ENCODE measurements at regions not wholly inside any gene's neighbourhood (a gene's known extent, or its start where the extent isn't known, plus 50 kb on each side); places are given as distances from the start of the nearest gene placed in this dataset.

GRCh38 chr15:37818152-37818677 lies 116.2 kb upstream of the TMCO5A start:
- no peak for DNase-seq (ENCODE audit: low spot score)
- intact Hi-C loops (cut with DNase I), result no loop called here

DNA sequence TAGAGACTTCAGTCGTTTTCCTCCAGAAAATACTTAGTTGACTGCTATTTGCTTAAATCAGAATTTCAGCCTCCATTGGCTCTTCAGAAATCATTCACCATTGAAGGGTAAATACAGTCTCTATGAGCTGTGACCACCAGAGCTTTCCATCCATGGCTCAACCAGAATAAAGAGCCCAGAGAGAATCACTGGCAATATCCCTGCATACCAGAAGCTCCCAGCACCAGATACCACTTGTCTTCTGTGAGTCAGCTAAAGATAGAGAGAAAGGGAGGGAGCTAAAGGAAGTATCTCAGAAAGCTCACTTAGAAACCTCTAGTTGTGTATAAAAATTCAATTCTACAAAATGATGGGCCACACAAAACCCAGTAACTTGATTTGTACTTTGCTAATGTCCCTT lies 115.2 kb upstream of the TMCO5A start:
- DNase-seq (ENCODE audit: low spot score), result no peak
- intact Hi-C loops (cut with DNase I), result no loop called here

DNA sequence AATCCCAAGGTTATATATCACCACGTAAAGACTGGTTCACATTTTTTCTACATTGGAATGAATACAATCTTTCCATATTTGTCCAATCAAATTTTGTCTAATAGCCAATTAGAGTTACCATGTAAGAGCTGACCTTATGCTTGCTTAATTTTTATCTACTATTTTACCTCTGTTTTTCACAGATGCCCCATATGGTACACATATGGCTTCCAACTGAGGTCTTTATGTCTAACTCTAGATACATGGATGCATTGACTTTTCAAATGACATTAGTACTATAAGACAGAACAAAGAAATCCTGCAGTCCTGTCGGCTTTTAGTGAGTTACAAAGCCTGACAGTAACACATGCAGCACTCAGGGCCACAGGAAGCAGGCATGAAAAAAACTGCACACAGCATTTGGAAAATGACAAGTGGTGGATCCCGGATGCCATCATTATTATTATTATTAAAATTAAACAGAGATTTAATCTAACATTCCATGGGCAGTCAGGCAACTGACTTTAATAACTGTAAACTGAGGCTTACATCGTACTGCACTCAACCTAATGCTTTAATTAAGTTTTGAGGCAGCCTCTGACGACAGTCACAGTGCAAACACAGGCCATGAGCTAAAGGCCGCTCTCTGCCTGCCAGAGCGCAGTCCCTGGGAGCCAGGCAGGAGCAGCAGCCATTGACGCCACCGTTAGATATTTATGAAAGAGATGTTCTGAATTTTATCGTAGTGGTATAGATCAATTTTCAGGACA lies 113.9 kb upstream of the TMCO5A start:
- no peak for DNase-seq (ENCODE audit: low spot score)
- intact Hi-C loops (cut with DNase I), result no loop called here

GRCh38 chr15:37823601-37824275 lies 110.7 kb upstream of the TMCO5A start:
- no peak for DNase-seq (ENCODE audit: low spot score)

GRCh38 chr15:37824717-37825382 lies 109.6 kb upstream of the TMCO5A start:
- DNase-seq (ENCODE audit: low spot score), result no peak
- intact Hi-C loops (cut with DNase I), result no loop called here

More at GRCh38 chr15:37823601-37824275, 110.7 kb upstream of the TMCO5A start:
- intact Hi-C loops (cut with DNase I), result no loop called here

- DNase-seq (ENCODE audit: low spot score), result no peak
- intact Hi-C loops (cut with DNase I), result no loop called here
These were observed 97.2 kb upstream of the TMCO5A start for GRCh38 chr15:37837276-37837675.

GRCh38 chr15:37847776-37848175 lies 86.7 kb upstream of the TMCO5A start:
- intact Hi-C loops (cut with DNase I), result no loop called here
- DNase-seq (ENCODE audit: low spot score), result no peak

GRCh38 chr15:37856109-37856508 lies 78.3 kb upstream of the TMCO5A start:
- intact Hi-C loops (cut with DNase I), result no loop called here
- DNase-seq (ENCODE audit: low spot score), result no peak

DNA sequence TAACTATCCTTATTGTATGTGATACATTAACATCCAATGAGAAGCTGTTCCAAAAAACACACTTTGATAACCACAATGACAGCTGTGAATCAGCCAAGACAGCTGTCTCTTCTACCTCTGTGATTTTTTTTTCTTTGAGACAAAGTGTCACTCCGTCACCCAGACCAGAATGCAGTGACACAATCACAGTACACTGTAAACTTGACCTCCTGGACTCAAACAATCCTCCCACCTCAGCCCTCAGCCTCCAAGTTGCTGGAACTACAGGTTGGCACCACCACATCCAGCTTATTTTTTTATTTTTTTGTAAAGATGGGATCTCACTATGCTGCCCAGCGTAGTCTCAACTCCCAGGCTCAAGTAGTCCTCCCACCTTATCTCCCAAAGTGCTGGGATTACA lies 73.5 kb upstream of the TMCO5A start:
- no peak for DNase-seq (ENCODE audit: low spot score)
- intact Hi-C loops (cut with DNase I), result no loop called here

GRCh38 chr15:37865687-37866086 lies 68.8 kb upstream of the TMCO5A start:
- no peak for DNase-seq (ENCODE audit: low spot score)
- intact Hi-C loops (cut with DNase I), result no loop called here

GRCh38 chr15:37870711-37871110 lies 63.7 kb upstream of the TMCO5A start:
- intact Hi-C loops (cut with DNase I), result no loop called here
- no peak for DNase-seq (ENCODE audit: low spot score)

DNA sequence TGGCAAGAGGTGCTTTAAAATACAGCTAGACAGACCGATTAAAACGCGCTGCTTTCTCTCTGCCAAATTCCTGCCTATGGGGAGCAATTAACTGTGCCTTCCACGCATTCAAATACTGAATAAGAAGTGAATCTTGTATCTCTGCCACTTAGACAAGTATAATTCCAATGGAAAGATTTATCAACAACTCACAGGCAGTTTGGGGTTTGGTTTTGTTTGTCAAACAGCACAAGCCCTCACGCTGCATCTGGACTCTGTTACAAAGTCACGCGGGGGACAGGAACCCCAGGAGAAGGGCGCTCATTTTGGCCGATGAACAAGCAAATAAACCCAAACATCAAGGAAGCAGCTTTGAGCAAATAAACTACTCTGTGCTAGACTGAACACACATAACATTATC lies 61.8 kb upstream of the TMCO5A start:
- intact Hi-C loops (cut with DNase I), result no loop called here

GRCh38 chr15:37873336-37873735 lies 61.1 kb upstream of the TMCO5A start:
- intact Hi-C loops (cut with DNase I), result no loop called here
- no peak for DNase-seq (ENCODE audit: low spot score)

More for the DNA sequence above, 61.8 kb upstream of the TMCO5A start:
- no peak for DNase-seq (ENCODE audit: low spot score)

DNA sequence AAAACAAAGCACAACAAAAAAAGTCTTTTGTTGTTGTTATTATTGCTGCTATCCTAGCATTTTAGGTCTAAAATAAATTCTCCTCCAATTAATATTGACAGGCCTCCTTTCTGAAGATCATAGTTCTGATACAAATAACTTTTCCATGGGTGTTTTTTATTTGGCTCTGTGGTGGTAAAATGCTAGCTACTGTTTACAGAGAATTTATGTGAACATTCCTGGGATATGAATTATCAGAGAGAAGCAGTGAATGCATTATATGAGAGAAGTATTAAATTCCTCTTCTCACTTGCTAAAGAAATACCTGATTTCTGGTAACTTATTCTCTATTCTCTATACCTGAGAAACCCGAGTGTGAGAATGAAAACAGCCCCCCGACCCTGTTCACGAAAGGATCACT lies 57.5 kb upstream of the TMCO5A start:
- intact Hi-C loops (cut with DNase I), result no loop called here
- DNase-seq (ENCODE audit: low spot score), result no peak

GRCh38 chr15:37877851-37878741 lies 56.3 kb upstream of the TMCO5A start:
- intact Hi-C loops (cut with DNase I), result no loop called here
- DNase-seq (ENCODE audit: low spot score), result no peak

DNA sequence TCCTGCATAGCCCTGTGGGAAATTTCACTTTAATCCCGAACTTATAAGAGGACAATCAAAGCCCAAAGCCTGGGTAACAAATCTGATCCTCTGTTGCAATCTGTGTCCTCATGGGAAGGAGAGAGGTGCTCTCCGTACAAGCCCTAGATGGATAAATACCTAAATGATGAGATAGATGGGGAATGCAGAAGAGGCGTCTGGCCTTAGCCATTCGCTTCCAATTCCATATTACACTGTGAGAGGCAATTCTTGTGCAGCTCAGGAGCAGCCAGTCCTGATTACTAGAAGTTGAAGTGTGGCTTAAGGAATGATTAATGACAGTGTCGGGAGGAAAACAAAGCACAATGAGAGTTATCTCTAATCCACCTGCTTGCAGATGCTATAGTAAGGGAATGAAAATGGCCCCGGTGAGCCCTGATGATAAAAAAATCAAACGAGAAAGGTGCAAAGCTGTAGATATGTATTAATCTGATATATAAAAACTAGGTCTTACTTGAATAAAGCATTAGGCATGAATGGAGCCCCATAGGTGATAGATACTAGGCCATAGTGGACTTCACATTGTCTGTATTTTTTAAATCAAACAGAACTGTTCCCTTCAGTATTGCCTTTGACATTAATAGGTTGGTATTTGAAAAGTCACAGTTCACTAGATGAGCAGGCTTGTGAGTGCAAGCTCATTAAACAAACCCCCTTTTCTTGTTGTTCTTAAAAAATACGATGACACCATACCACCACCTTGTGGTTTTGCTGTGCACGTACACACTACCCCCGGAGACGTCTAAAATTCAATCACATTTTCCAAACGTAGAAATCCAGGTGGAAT lies 54.2 kb upstream of the TMCO5A start:
- no peak for DNase-seq (ENCODE audit: low spot score)
- intact Hi-C loops (cut with DNase I), result loop anchor here (2.0 to 10.0 kb wide), 2 partner anchors 21 to 995 kb away; no protein-coding TSS in a partner anchor

DNA sequence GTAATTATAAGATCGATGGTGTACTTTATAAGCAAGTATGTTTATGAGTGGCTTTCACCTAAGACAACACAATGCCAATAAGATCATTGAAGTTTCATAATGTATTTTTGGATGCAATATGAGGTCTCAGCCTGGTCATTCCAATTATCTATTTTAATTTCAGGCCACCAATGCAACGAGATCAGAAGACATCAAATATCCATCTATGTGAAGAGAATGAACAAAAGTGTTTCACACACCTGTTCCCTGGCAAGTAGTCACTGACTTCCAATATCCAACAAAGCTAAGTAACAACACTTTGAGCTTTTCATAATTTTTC lies 53.6 kb upstream of the TMCO5A start:
- no peak for DNase-seq (ENCODE audit: low spot score)
- intact Hi-C loops (cut with DNase I), result loop anchor here (2.0 to 10.0 kb wide), 2 partner anchors 20 to 996 kb away; no protein-coding TSS in a partner anchor

DNA sequence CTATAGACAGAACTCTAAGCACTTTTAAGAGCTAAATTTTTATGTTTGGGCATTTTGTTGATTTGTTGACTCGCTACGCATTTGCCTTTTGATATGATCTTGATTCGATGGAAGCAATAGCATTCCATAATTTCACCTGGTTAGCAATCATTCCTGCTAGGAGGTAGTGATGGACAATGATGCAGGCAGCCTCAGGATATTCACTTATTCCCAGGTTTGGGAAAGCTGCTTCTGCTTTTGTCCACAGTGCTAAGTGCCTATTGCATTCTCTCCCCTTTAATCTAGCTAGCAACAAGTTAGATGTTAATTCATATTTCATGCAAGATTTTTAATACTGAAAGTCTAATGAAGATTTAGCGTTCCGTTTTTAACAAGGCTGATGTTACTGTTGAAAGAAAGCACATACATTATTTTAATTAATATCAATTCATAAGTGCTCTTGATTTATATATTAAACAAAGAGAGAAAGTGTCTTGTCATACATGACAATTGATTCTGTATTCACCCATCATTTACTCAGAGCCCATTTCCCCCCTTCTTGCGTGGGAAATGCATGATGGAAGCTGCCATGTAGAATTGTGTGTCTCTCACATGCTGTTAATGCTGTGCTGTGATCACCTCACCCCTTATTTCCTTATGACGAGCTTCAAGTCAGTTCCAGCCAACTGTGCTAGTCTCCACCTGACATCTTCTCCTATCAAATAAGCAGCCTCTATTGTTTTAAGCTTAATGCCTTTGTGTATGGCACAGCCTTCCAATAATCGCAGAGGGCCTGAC lies 53.0 kb upstream of the TMCO5A start:
- no peak for DNase-seq (ENCODE audit: low spot score)
- intact Hi-C loops (cut with DNase I), result loop anchor here (2.0 to 10.0 kb wide), 2 partner anchors 19 to 997 kb away; no protein-coding TSS in a partner anchor
